ENCODE measurements at regions not wholly inside any gene's neighbourhood (a gene's known extent, or its start where the extent isn't known, plus 50 kb on each side); places are given as distances from the start of the nearest gene placed in this dataset.
A peak's percentile ranks its signal among the peaks of the same experiment; 100 is the strongest.
"Not testable (repeated sequence)": the region's sequence is repeated elsewhere in the genome, so short reads cannot be mapped to it uniquely, and the experiment has no call there.

DNA sequence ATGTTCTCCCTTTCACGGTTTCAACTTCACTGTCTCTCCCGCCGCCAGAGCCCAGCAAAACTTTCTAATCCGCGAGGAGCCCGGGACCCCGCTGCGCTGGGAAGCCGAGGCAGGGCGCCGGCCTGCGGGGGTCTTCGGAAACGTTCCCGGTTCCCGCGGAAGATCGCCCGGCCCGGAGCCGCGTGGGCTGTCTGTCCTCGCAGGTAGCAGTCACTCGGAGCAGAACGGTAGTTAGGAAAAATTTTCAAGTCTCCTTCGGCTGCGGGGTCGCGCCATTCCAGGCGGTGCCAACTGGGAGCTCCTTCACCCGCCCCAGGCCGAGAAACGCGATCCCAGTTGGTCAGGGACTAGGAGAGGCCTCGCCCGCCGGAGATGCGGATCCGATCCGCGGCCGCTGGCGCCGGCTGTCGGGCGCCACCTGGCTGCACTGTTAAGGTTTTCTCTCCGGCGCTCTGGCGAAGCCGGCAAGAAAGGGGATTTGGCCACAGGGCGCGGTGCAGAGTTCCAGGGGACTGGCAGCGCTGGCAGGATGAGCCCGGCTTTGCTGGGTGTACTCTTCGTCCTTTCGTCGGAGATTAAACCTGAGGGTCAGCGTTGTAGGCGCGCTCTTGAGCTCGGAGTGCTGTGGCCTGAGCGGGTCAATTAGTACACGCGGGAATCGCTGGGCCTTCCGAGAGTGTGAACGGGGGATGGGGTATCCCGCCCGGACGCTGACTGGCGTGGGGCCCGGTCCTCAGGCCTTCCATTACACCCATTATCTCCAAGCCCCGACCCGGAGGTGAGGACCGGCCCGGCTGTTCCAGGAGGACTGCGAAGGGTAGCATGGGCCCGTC, 135.4 kb downstream of the KCNJ12 start:
- peak overlapping the region; percentile 39 to 70 (median 48) for H3K4me3 ChIP-seq
- peak; percentile 95 for DNase-seq
- no peaks in the 10 kb centered on the region for H3K9me3 ChIP-seq
- H3K4me1 ChIP-seq: peaks cover 0 to 32% (median 20%) of the 10 kb centered on the region in 6 donors
- peaks cover 0 to 23% (median 6%) of the 10 kb centered on the region in 7 donors for H3K27me3 ChIP-seq (replicated peaks in 1 of 7)
- no peaks in the 10 kb centered on the region for H3K36me3 ChIP-seq
- WGBS, 5 donors: 4 to 7% (median 6%) methylated on average over 46 to 78 of the region's 78 CpGs
- no peak for TF ChIP-seq POLR2A (IDR thresholded peaks at IDR 0.05)
- peak in 2 of 3 donors; percentile 37 to 45 for TF ChIP-seq POLR2AphosphoS5 (IDR thresholded peaks at IDR 0.05)
- TF ChIP-seq, protein P1, sequence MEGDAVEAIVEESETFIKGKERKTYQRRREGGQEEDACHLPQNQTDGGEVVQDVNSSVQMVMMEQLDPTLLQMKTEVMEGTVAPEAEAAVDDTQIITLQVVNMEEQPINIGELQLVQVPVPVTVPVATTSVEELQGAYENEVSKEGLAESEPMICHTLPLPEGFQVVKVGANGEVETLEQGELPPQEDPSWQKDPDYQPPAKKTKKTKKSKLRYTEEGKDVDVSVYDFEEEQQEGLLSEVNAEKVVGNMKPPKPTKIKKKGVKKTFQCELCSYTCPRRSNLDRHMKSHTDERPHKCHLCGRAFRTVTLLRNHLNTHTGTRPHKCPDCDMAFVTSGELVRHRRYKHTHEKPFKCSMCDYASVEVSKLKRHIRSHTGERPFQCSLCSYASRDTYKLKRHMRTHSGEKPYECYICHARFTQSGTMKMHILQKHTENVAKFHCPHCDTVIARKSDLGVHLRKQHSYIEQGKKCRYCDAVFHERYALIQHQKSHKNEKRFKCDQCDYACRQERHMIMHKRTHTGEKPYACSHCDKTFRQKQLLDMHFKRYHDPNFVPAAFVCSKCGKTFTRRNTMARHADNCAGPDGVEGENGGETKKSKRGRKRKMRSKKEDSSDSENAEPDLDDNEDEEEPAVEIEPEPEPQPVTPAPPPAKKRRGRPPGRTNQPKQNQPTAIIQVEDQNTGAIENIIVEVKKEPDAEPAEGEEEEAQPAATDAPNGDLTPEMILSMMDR (IDR thresholded peaks at IDR 0.05 in 8 of 11, conservative IDR thresholded peaks at IDR 0.05 in 3 of 11): peak in 10 of 11 experiments; percentile 37 to 91 (median 84)
- peak overlapping the region; percentile 27 to 79 (median 64) for H3K27ac ChIP-seq
- intact Hi-C loops (cut with DNase I; ENCODE audit: low total_unique reads): loop anchor here (2.0 to 5.0 kb wide), 2 partner anchors 55 to 394 kb away; no protein-coding TSS in a partner anchor

- no peaks in the 10 kb centered on the region for H3K9me3 ChIP-seq
- peaks cover 0 to 23% (median 6%) of the 10 kb centered on the region in 7 donors for H3K27me3 ChIP-seq (replicated peaks in 1 of 7)
- peak overlapping the region in 2 of 8 donors; percentile 13 to 44 for H3K4me3 ChIP-seq
- 46 to 65% (median 57%) methylated on average over 16 to 18 of the region's 18 CpGs for WGBS, 5 donors
- no peaks in the 10 kb centered on the region for H3K36me3 ChIP-seq
- peaks cover 0 to 32% (median 20%) of the 10 kb centered on the region in 6 donors for H3K4me1 ChIP-seq
- DNase-seq: no peak
- intact Hi-C loops (cut with DNase I; ENCODE audit: low total_unique reads): loop anchor here (5.0 kb wide), 1 partner anchor 395 kb away; no protein-coding TSS in a partner anchor
- no peak for TF ChIP-seq POLR2A (IDR thresholded peaks at IDR 0.05)
- TF ChIP-seq, protein P1 (IDR thresholded peaks at IDR 0.05 in 8 of 11, conservative IDR thresholded peaks at IDR 0.05 in 3 of 11): no peak
- no peak overlapping the region for H3K27ac ChIP-seq
Observed at GRCh38 chr17:21512307-21513011, 136.3 kb downstream of the KCNJ12 start.

GRCh38 chr17:21513012-21513570, 136.9 kb downstream of the KCNJ12 start:
- intact Hi-C loops (cut with DNase I; ENCODE audit: low total_unique reads): loop anchor here (5.0 kb wide), 1 partner anchor 396 kb away; no protein-coding TSS in a partner anchor
- peak overlapping the region in 2 of 8 donors; percentile 13 to 44 for H3K4me3 ChIP-seq
- 4 to 6% (median 5%) methylated on average over 18 to 24 of the region's 24 CpGs for WGBS, 5 donors
- TF ChIP-seq, protein P1 (IDR thresholded peaks at IDR 0.05 in 8 of 11, conservative IDR thresholded peaks at IDR 0.05 in 3 of 11): peak; percentile 37 to 88 (median 77)
- TF ChIP-seq POLR2AphosphoS5 (IDR thresholded peaks at IDR 0.05) (peak in 2 of 3 donors; percentile 22 to 43), POLR2A (IDR thresholded peaks at IDR 0.05) (no peak)
- no peaks in the 10 kb centered on the region for H3K9me3 ChIP-seq
- H3K27me3 ChIP-seq (replicated peaks in 1 of 7): peaks cover 0 to 23% (median 6%) of the 10 kb centered on the region in 7 donors
- no peak overlapping the region for H3K27ac ChIP-seq
- H3K4me1 ChIP-seq: peaks cover 0 to 32% (median 20%) of the 10 kb centered on the region in 6 donors
- H3K36me3 ChIP-seq: no peaks in the 10 kb centered on the region
- peak; percentile 94 for DNase-seq

DNA sequence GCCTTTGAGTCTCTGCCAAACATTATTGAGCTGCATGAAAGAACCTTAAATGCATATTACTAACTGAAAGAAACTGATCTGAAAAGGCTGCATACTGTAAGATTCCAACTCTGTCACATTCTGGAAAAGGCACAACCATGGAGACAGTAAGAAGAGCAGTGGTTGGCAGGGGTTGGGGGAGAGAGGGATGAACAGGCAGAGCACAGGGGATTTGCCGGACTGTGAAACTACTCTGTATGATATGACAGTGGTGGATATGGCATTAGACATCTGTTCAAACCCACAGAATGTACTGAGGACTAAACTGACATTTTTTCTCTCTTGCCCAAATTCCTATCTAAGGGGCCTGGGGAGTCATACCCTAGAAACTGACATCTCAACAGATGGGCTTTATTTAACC, 138.4 kb downstream of the KCNJ12 start:
- WGBS, 5 donors: 82 to 95% (median 86%) methylated on average over 1 of the region's 1 CpG
- not testable (repeated sequence) for DNase-seq

More for the DNA sequence above, 138.4 kb downstream of the KCNJ12 start:
- intact Hi-C loops (cut with DNase I; ENCODE audit: low total_unique reads): loop anchor here (5.0 kb wide), 1 partner anchor 397 kb away; no protein-coding TSS in a partner anchor
- Histone ChIP-seq H3K4me1 (peaks cover 0 to 27% (median 20%) of the 10 kb centered on the region in 6 donors), H3K27me3 (replicated peaks in 1 of 7) (peaks cover 0 to 23% (median 6%) of the 10 kb centered on the region in 7 donors)
- H3K27ac ChIP-seq, H3K4me3 ChIP-seq, H3K9me3 ChIP-seq, H3K36me3 ChIP-seq: not testable (repeated sequence)
